ENCODE measurements at regions not wholly inside any gene's neighbourhood (a gene's known extent, or its start where the extent isn't known, plus 50 kb on each side); places are given as distances from the start of the nearest gene placed in this dataset.

GRCh38 chr9:23447944-23448343 is 378.1 kb downstream of the ELAVL2 start:
- DNase-seq = no peak

GRCh38 chr9:23451802-23452418 is 374.1 kb downstream of the ELAVL2 start:
- DNase-seq = no peak

- DNase-seq = no peak
Measured at GRCh38 chr9:23464275-23464674, 361.8 kb downstream of the ELAVL2 start.

- DNase-seq = no peak
Measured at GRCh38 chr9:23467276-23467675, 358.8 kb downstream of the ELAVL2 start.

- DNase-seq = no peak
Measured at GRCh38 chr9:23477908-23478307, 348.1 kb downstream of the ELAVL2 start.

- no peak for DNase-seq
Measured at GRCh38 chr9:23483566-23483965, 342.5 kb downstream of the ELAVL2 start.

- DNase-seq = peak in 1 of 5 experiments; percentile 3
Measured at GRCh38 chr9:23492126-23493002, 333.7 kb downstream of the ELAVL2 start.

GRCh38 chr9:23493219-23493618 is 332.8 kb downstream of the ELAVL2 start:
- no peak for DNase-seq

- DNase-seq = no peak
Measured at GRCh38 chr9:23496489-23497136, 329.4 kb downstream of the ELAVL2 start.

GRCh38 chr9:23497137-23497504 is 328.9 kb downstream of the ELAVL2 start:
- no peak for DNase-seq

GRCh38 chr9:23502004-23502403 is 324.0 kb downstream of the ELAVL2 start:
- DNase-seq = no peak

- DNase-seq = no peak
Measured at GRCh38 chr9:23522952-23523351, 303.1 kb downstream of the ELAVL2 start.

GRCh38 chr9:23524607-23525155 is 301.4 kb downstream of the ELAVL2 start:
- no peak for DNase-seq

- DNase-seq = no peak
Measured at GRCh38 chr9:23526806-23527205, 299.2 kb downstream of the ELAVL2 start.

GRCh38 chr9:23532282-23532681 is 293.8 kb downstream of the ELAVL2 start:
- DNase-seq = no peak

- DNase-seq = peak in 1 of 5 experiments; percentile 3
Measured at GRCh38 chr9:23537192-23538066, 288.6 kb downstream of the ELAVL2 start.

GRCh38 chr9:23538067-23538402 is 288.0 kb downstream of the ELAVL2 start:
- DNase-seq = no peak

- DNase-seq = no peak
Measured at GRCh38 chr9:23538461-23539003, 287.5 kb downstream of the ELAVL2 start.

GRCh38 chr9:23539311-23539710 is 286.7 kb downstream of the ELAVL2 start:
- DNase-seq = no peak

GRCh38 chr9:23541976-23542375 is 284.1 kb downstream of the ELAVL2 start:
- DNase-seq = no peak

- no peak for DNase-seq
Measured at GRCh38 chr9:23542438-23542837, 283.6 kb downstream of the ELAVL2 start.

- DNase-seq = no peak
Measured at GRCh38 chr9:23542927-23543326, 283.1 kb downstream of the ELAVL2 start.
